ENCODE measurements at regions not wholly inside any gene's neighbourhood (a gene's known extent, or its start where the extent isn't known, plus 50 kb on each side); places are given as distances from the start of the nearest gene placed in this dataset.

DNA sequence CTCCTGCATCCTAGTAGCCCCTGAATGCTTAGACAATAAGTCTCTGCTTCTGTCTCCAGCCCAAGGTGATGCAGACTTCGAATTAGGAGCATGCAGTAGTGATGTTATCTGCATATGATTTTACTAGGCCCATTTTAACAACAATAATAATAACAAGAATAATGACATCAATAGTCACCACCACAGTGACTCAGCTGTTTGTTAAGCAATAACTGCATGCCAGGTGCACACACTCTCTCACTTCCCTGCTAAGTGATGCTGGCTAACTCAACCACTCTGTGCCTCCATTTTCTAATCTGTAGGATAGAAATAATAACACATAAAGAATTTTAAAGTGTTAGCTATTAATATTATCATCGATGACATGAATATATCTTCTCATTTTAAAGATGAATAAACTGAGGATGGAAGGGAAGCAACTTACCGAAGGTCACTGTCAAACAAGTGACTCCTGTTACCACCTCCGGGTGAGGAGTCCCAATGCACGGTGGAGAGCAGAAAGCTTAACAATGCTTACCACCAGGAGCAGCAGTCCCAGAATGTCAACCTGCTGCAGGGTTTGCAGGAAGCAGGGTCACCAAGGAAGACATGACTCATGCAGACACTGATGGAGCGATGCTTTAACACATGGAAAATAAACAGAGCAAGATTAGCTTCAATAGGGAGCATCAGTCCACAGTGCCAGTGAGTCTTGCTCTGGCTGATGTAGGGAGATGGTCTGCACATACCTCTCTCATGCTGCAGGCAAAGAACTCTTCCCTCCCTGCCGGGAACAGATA, 290.2 kb downstream of the SPATA17 start:
- ChIA-PET POLR2A (ENCODE audit: low non-redundant PET) (no interaction called here), CTCF (no interaction called here)
- no peak for DNase-seq (ENCODE audit: low spot score)
- TF ChIP-seq, protein P1, sequence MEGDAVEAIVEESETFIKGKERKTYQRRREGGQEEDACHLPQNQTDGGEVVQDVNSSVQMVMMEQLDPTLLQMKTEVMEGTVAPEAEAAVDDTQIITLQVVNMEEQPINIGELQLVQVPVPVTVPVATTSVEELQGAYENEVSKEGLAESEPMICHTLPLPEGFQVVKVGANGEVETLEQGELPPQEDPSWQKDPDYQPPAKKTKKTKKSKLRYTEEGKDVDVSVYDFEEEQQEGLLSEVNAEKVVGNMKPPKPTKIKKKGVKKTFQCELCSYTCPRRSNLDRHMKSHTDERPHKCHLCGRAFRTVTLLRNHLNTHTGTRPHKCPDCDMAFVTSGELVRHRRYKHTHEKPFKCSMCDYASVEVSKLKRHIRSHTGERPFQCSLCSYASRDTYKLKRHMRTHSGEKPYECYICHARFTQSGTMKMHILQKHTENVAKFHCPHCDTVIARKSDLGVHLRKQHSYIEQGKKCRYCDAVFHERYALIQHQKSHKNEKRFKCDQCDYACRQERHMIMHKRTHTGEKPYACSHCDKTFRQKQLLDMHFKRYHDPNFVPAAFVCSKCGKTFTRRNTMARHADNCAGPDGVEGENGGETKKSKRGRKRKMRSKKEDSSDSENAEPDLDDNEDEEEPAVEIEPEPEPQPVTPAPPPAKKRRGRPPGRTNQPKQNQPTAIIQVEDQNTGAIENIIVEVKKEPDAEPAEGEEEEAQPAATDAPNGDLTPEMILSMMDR (conservative IDR thresholded peaks at IDR 0.05; ENCODE audit: low read depth) = no peak
- H3K27ac ChIP-seq = no peak overlapping the region

DNA sequence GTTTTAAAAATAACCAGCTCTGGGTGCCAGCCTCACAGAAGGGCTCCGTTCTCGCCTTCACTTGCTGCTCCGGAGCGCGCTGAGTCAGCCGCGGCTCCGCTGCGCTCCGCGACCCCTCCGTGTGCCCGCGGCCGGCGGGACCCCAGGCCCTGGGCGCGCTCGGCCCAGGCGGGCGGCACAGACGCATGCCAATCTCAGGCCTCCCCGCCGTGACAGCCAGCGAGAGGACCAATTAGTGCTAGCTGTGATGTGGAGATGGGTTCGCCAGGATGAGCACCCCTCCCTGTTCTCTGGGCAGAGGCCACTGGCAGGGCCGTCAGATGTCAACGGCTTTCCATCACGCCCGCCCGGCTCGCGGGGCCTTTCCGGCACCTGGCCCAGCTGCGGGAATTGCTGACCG, 293.8 kb downstream of the SPATA17 start:
- TF ChIP-seq, protein P1 (conservative IDR thresholded peaks at IDR 0.05; ENCODE audit: low read depth) = no peak
- CTCF ChIA-PET = no interaction called here
- DNase-seq (ENCODE audit: low spot score) = no peak
- H3K27ac ChIP-seq = no peak overlapping the region
- POLR2A ChIA-PET (ENCODE audit: low non-redundant PET) = no interaction called here

DNA sequence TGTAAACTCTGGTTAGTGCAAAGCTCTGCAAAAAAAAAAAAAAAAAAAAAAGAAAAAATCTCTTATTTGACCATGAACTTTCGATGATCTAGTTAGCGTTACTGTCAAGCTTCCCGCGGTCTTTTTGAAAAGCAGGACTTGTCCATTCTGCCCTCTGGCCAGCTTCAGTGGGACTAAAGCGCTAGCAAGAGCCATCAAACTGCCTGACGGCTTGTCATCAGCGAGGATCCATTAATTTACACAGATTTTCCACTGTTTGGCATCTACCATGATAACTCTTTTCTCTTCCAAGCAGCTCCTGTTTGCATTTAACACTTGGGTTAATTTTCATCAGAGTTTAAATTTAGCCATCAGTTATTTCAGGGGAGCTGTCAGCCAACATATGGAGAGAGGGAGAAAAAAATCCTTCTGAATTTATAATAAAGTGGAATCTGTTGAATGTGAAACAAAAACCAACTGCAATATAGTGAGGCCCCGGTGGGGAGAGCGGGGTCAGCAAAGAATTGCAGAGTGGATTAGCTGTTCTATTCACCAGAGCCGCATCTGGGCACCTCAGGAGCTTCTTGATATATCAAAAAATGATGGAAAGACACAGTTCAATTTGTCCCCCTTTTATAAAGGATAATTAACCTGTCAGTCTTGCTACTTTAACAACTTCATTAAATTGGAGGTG, 298.2 kb downstream of the SPATA17 start:
- CTCF ChIA-PET = no interaction called here
- no peak overlapping the region for H3K27ac ChIP-seq
- POLR2A ChIA-PET (ENCODE audit: low non-redundant PET) = no interaction called here
- TF ChIP-seq, protein P1 (conservative IDR thresholded peaks at IDR 0.05; ENCODE audit: low read depth) = no peak
- DNase-seq (ENCODE audit: low spot score) = no peak

DNA sequence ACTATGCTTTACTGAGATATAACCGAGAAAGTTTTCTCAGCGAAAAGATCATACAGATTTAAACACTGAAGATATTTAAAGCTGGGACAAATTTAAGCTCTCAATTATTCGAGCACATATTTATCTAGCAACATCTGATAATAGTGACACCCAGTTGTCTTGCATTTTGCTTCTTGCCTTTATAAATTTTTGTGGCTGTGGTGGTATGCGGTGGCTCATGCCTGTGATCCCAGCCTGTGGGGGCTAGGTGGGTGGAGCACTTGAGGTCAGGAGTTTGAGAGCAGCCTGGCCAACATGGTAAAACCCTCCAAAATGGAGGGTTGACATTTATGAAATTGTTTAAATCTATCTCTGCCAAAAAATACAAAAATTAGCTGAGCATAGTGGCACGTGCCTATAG, 312.2 kb downstream of the SPATA17 start:
- POLR2A ChIA-PET (ENCODE audit: low non-redundant PET) = no interaction called here
- DNase-seq (ENCODE audit: low spot score) = no peak
- no peak overlapping the region for H3K27ac ChIP-seq
- CTCF ChIA-PET = no interaction called here
- TF ChIP-seq, protein P1 (conservative IDR thresholded peaks at IDR 0.05; ENCODE audit: low read depth) = no peak

DNA sequence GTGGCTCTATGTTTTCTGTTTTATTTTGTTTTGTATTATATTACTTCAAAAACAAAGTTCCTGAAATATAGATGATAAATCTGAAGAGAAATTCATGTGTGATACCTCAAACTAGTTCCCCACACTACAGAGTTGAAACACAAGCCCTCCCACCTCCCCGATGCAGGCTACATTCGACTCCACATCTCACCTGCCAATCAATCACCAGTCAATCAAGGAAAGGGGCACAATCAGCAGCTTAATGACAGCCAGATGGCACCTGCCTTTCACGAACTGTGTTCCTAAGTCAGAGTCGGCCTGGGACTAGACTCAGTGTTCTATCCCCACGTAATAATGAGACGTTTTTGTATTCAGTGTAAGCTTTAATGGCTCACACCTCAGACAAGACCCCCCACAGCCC, 313.4 kb downstream of the SPATA17 start:
- ChIA-PET POLR2A (ENCODE audit: low non-redundant PET) (no interaction called here), CTCF (interaction anchor here (0.7 kb wide), 1 partner anchor 120 kb away, joined by 3 read pairs; no protein-coding TSS in a partner anchor)
- DNase-seq (ENCODE audit: low spot score) = no peak
- TF ChIP-seq, protein P1 (conservative IDR thresholded peaks at IDR 0.05; ENCODE audit: low read depth) = no peak
- no peak overlapping the region for H3K27ac ChIP-seq

DNA sequence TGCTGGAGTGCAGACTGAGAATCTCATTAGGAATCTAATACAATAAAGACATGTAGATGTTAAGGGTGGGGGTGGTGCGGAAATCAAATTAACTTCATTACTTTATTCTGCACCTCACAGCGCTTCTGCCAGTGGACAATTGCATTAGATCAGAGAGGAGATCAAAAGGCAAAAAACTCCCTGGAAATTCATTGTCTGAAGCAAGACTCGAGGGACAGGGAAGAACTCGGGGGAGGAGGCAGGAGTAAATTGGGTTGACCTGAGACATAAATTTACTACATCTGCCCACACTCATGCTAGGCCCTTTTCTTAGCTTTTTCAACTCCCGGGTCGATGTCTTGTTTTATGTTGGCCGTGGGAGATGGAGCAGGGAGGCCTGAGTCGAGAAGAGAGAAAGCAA, 315.4 kb downstream of the SPATA17 start:
- no peak overlapping the region for H3K27ac ChIP-seq
- POLR2A ChIA-PET (ENCODE audit: low non-redundant PET) = no interaction called here
- no peak for DNase-seq (ENCODE audit: low spot score)
- CTCF ChIA-PET = no interaction called here
- TF ChIP-seq, protein P1 (conservative IDR thresholded peaks at IDR 0.05; ENCODE audit: low read depth) = no peak
